DMS79 (cell line): ENCODE measurements at regions not wholly inside any gene's neighbourhood (a gene's known extent, or its start where the extent isn't known, plus 50 kb on each side); places are given as distances from the start of the nearest gene placed in this dataset.

Experiments used
- DNase-seq: peaks from one replicate; lab custom pipeline; 2025; lab: John Stamatoyannopoulos, UW

DNA sequence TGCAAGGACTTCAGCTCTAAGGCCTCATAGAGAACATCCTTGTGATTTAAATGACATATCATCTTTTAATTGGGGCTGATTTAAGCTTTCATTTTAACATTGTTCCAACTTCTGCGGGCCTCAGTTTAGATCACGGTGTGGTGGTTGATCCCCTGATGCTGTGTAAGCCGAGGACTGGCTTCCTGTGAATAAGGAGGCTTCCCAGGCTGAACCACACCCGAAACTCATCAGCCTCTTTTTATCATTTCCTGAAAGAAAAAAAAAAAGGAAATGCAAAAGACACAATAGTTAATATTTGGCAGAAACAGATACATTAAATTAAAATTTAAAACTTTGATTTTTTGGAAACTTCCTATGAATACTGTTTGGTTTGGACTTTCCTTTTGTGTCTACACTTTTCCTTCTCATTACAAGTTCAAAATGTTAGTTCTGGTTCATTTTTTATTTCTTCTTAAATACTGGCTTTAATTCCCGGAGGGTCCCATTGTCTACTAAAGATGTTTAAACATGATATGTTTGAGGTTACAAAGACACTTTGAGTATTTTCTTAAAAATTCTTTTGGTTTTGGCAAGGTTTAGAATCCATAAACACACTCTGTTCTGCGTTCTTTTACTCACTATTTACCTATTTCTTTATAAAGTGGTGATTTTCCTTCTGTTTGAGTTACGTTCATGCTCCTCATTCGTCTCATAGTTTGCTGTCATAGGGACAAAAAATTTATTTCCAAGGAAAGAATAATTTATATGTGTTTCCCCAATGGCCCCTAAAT, 230.0 kb upstream of the SULF2 start:
- DNase-seq = no peak

DNA sequence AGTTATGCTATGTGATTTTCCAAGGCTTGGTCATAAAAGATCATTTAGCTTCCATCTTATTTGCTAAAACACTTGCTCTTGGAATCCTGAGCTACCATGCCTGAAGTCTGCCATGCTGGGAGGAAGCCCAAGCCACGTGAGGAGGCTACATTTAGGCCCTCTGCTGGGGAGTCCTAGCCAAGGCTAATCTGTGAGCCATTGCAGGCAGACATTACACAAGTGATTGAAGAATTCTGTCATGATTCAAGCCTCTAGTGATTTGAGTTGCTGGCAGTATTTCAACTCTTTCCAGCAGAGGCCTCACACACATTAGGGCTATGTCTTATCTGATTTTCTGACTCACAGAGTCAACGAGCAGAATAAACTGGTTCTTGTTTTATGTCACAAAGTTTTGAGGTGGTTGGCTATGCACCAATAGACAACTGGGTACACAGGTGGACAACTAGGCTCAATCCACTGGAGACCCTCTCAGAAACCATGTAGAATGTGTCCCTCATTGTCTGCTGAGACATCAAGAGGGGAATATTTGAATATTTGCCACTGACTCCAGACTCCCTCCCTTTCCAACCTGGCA, 227.2 kb upstream of the SULF2 start:
- peak; percentile 1 for DNase-seq

DNA sequence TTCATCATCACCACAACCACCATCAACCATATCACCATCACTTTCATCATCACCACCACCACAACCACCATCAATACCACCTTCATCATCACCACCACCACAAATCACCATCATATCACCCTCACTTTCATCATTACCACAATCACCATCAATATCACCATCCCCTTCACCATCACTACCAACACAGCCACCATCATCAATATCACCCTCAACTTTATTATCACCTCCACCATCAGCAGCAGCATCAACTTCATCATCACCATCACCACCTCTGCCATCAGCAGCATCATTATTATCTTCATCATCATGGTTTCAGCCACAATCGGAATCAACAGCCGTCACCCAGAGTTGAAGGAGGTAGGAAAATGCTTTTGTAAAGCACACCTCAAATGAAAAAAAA, 225.7 kb upstream of the SULF2 start:
- DNase-seq = no peak

DNA sequence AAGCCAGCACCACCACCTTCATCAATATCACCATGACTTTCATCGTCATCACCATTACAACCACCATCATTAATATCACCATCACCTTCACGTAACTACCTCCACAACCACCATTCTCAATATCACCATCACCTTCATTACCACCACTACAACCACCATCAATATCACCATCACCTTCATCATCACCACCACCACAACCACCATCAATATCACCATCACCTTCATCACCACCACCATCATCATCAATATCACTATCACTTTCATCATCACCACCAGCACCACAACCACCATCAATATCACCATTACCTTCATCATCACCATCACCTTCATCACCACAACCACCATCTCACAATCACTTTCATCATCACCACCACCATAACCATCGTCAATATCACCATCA, 225.3 kb upstream of the SULF2 start:
- DNase-seq = no peak

DNA sequence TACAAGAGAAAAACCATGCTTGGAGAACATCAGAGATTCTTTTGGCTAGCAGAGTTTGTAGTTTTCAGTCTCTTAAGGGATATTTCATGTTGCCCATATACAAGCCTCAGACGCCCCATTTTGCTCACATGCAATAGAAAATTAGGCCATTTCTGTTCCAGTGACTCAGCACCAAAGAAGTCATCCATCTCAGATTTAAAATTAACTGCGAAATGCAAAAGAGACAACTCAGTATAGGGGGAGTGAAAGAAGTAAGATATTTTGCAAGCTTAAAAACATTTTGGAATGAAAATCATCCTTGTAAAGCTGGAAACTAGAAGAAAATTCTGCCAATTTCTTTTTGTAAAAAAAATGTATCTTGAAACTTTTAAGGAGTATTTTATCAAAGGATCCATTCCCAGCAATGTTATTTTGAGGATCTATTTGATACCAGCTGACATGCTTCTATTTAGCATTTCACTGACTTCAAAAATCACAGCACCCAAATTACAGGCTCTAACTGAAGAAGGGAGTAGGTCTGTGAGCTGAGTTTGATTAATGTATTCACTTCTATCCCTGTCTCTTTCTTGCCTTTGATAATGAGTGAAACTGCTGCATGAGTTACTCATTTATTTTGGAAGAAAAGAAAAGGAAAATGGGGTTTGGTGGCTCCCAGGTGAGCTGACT, 223.7 kb upstream of the SULF2 start:
- DNase-seq = no peak

DNA sequence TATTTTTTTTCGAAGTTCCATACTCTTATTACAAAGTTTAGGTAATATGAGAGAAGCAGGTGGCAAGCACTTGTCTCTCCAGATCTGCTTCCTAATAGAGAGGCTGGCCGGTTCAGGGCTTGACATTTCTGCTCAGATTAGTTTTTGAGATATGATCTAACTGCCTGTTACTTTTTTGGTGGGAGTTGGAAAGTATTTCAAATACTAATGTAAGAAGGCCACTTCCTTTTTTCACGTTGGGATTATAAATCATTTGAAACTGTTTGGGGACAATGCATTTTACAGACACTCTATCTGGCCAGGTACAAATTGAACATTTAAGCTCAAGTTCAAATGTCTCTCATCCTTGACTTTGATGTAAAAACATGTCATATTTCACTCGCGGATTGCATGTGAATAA, 222.1 kb upstream of the SULF2 start:
- no peak for DNase-seq

DNA sequence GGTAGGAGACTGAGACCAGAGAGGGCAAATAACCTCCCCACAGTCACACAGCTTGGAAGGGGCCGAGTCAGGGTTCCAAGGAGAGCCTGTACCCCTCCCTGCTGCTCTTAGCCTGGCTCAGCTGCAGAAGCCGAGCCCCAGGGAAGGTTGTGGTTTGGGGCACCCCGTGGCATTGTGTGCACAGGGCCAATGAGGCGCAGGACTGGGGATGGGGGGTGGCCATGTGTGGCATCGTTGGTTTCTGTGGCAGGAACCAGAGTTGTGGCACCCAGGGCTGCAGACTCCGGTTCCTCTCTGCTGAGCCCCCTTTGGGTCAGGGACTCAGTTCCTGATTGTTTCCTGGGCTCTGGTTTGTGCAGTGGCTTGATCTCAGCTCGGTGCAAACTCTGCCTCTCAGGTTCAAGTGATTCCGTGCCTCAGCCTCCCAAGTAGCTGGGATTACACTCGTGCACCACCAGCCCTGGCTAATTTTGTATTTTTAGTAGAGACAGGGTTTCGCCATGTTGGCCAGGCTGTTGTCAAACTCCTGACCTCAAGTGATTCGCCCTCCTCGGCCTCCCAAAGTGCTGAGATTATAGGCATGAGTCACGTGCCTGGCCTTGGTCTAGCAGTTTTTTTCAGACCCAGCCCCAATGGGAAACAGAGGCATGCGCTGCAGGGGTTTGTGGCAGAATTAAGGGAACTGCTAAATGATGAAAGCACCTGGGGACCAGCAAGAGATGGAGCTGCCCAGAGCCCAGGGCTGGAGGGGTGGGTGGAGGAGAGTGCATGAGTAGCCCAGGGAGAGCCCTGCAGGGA, 221.0 kb upstream of the SULF2 start:
- DNase-seq = no peak

DNA sequence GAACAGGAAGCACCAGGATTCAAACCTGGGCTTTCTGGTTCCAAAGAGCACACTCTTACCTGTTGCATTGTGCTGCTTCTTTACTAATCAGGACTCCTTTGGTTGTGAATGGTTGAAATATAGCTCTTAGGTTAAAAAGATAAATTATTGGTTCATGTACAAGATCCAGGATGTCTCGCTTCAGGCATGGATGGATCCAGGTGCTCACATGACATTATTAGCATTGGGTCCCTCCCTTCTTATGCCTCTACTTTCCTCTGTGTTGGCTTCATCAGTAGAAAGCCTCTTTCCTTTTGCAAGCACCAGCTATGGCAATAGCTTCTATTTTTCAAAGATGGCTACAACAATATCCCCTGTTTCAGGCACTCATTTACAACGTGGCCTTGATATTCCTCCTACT, 217.7 kb upstream of the SULF2 start:
- no peak for DNase-seq

DNA sequence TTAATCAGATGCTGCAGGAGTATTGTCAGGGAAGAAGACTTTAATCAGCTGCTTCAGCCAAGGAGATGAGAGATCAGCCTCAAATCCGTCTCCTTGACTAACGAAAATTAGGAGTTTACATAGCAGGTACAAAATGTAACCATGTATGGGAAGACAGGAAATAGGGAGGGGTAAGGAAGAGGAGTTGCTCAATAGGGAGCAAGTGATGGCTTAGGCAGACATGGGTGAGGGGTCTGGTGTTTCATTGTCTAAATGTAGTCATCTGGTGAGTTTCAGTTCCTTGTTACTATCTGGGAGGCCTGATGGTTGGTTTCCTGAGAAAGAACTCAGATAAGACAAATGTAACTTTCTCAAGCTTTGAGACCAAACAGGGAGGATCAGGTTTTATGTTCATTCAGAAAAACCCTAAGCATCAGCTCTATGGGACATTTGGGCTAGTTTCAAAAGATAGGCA, 217.3 kb upstream of the SULF2 start:
- no peak for DNase-seq

DNA sequence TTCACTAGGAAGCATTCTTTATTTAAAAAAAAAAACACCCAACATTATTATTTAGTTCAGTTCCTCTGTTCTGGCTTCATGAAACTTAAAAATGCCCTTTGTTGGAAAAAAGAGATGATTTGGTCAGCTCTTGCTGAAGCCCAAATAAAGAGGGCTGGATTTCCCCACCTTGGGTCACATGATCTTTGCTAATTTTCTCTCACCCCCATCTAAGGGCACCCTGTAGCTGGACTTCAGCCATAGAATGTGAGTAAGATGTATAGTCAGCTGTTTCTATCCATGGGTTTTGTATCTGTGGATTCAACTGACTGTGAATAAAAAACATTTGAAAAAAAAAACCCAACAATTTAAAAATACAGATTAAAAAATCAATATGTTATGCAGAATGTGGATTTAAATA, 213.9 kb upstream of the SULF2 start:
- no peak for DNase-seq

DNA sequence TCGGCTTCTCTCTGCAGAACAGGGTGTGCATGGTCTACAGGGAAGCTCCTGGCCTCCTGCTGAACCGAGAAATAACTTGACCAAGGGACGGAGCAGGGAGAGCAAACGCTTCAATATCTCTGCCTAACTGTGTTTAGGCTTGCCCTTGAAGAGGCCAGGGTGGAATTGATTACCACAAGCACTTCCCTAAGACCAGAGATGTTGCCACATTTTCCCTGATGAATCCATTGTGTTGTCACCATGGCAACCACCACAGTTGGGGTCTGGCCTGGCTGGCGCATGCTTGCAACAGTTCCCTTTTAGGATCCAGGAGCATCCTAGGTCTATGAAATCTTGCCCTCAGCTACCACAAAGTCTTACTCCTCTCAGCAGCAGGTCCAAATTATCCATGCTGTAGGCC, 213.5 kb upstream of the SULF2 start:
- no peak for DNase-seq

DNA sequence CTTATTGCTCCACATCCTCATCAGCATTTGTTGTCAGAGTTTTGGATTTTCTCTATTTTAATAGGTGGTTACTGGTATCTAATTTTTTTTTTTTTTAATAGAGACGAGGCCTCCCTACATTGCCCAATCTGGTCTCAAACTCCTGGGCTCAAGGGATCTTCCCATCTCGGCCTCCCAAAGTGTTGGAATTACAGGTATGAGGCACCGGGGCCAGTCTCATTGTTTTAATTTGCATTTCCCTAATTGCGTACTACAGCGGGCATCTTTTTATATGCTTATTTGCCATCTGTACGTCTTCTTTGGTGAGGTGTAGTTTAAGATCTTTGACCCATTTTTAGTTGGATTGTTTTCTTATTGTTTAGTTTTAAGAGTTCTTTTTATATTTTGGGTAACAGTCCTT, 210.4 kb upstream of the SULF2 start:
- DNase-seq = no peak

DNA sequence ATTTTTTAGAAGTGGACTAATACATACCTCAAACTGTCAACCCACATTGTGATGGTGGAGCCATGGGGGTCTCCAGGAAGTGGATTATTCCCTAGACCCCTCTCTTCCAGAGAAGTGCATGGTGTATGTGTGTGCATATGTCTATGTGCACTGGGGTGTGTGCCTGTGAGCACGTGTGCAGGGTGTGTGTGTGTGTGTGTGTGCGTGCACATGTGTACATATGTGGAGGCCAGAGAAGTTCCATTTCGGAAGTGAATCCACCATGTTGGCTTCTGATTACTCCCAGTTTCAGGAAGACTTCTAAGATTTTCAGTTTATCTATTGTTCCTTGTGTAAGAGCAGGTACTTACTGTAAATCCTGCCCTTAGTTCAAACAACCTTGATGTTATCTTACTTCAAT, 208.5 kb upstream of the SULF2 start:
- no peak for DNase-seq

DNA sequence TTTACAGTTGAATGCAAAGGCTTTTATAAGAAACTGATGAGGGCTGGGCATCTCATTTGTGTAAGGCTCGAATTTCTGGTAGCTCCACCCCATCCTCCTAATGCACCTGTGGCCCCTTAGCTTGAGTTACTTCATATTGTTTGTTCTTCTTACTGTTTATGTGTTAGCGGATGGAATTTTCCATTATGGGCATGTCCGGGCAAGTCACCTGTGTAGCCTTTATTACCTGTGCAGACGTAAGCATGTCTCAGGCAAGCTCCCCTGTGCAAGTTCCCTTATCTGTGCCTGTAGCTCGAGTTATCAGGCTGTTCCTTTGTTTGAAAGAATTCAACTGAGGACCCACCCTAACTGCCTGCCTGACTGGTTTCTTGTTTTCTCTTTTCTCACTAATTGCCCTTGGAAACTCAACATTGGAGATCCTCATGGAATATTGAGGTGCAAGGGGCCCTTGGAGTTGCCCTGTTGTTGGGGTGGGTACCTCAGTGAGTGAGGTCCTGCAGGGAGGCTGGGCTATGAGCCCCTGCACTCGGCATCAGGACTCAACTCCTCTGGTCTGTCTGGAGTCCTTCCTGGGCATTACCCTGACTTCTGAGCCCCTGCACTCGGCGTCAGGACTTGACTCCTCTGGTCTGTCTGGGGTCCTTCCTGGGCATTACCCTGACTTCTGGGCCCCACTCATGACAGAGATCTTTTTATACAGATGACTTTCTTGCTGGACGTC, 207.9 kb upstream of the SULF2 start:
- DNase-seq = no peak

DNA sequence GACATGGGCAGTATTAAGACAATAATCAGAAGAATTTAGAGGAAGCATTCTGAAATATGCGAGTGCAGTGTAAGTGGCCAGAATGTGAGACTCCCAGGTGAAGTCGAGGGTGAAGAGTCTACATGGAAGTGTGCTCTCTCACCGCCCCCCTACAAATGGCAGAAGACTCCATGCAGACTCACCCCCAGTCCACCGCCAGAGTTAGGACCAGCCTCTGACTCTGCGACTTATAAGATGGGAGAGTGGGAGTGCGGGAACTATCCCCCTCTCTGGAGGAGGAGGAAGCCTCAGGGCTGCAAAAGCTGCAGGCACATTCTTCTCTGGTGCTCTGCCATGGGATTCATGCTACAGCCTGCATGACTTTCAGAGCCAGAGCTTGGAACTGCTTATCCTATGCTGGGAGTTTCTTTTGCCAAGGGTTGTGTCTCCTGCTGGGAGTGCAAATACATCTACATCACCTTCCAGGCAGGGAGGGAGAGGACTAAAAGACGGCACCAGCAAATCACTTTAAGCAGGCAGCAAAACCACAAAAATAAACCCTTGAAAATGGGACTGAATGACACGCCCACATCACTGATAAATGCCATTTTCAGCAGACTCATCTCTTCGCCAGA, 206.7 kb upstream of the SULF2 start:
- peak; percentile 46 for DNase-seq

DNA sequence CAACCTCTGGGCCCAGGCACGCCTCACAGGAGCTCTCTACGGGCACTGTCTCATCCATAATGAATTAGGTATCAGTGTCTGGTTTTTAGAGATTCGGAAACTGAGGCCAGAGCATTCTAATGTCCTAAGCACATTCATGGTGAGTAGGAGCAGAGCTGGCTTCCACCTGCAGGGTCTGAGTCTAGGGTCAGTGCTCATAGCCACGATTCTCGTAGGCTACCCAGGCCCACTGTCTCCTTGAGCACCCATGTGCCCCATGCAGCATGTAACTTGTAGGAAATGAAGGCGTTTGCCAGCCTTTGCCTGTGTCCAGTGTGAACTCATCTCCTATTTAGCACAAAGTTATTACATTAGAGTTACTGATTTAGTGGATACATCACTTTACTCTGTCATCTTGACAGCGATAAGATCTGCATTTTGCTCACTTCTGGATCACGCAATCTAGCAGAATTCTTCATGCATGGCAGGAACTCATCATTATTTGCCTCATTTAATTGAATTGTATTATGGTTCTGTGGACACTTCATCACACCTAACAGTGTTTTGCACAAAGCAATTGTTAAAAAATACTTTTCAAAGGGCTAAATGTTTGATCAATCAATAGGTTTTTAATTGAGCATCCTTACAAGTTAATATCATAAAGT, 205.3 kb upstream of the SULF2 start:
- no peak for DNase-seq

DNA sequence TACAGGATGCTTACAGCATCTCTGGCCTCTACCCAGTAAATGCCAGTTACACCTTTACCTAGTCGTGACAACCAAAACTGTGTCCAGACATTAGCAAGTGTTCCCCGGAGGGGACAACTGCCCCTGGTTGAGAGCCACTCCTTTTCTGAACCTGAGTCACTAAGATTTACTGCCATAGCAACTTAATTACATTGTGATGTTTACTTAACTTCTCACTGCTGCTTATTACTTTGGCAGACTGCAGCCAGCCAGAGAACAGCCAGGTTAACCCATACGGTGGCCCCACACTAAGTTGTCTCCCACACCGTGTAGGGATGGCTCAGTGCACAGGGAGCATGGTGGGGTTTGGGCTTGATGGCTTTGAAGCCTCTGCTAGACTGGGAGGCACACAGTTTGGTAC, 204.7 kb upstream of the SULF2 start:
- no peak for DNase-seq

DNA sequence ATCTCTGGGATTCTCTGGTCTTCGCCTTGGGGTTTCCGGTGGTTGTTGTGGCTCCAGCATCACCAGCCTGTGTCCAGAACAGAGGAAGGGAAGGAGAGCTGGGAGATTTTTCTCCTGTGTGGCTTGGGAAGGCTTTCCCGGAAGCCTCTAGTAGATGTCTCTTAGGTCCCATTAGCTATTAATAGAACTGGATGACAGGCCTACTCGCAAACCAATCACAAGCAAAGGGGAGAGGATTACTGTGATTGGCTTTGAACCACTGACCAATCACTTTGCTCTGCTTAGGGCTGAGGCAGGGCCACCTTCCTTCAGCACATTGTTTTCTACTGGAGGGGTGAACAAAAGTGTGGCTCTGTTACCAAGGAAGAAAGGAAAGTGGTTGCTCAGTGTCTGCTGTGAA, 203.4 kb upstream of the SULF2 start:
- no peak for DNase-seq

DNA sequence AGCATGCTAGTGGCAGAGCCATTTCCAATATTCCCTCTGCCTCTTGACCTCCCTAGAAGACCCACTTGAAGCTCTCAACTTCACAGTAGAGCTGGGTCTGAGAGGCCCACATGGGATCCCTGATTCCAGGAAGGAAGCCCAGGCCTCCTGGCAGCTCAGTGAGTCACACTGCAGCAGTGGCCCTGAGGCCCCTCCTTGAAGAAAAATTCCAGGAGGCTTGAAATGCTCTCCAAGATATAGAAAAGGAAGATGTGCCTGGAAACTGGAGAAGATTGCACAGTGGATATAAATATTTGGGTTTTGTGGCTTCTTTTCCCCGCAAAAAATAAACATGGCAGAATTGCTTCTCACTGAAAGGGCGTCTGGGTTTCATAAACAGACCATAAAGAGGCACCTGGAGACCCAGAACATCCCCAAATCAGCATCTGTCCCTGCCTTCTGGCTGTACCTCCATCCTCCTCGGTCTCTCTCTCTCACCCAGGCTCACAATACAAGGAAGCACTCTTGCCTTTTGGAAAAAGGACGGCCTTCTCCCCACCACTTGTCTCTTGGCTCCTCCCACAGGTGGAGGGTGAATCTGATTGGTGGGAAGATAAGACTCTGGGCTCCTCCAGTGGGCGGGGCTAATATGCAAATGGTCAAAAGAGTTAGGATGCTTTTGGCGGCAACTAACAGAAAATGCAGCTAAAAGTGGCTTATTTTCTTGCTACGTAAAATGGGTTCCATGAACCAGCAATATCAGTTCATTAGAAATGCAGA, 200.0 kb upstream of the SULF2 start:
- no peak for DNase-seq

DNA sequence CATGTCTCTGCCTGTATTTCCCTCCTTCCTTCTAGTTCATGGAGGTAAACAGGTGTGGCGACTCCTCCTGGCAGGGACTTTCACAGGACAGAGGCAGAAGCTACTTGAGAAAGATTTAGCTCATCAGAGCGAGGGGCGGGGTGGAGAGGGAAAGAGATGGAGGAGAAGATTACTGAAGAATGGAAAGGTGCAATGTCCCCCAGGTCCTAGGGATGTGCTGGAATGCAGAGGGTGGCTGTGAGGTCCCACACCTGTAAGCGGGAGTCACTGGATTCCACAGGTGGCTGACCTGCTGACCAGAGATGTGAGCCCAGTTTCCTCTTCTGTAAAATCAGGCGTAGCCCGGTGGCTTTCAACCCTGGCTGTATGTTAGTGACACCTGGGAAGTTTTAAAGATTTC, 199.2 kb upstream of the SULF2 start:
- no peak for DNase-seq
